ENCODE measurements at regions not wholly inside any gene's neighbourhood (a gene's known extent, or its start where the extent isn't known, plus 50 kb on each side); places are given as distances from the start of the nearest gene placed in this dataset.
"Not testable (repeated sequence)": the region's sequence is repeated elsewhere in the genome, so short reads cannot be mapped to it uniquely, and the experiment has no call there.

GRCh38 chr17:33689725-33690124 lies 396.6 kb upstream of the ASIC2 start:
- no peaks in the 10 kb centered on the region for H3K9me3 Mint-ChIP-seq (ENCODE audit: insufficient read depth)
- no peaks in the 10 kb centered on the region for H3K36me3 Mint-ChIP-seq (ENCODE audit: low read depth)
- no peak for ATAC-seq

GRCh38 chr17:33695431-33695830 lies 402.3 kb upstream of the ASIC2 start:
- H3K27me3 Mint-ChIP-seq (ENCODE audit: low read depth): peaks cover 3% of the 10 kb centered on the region
- ATAC-seq (no peak), DNase-seq (no peak)
- no peak overlapping the region for H3K4me3 Mint-ChIP-seq
- H3K36me3 Mint-ChIP-seq (ENCODE audit: low read depth): no peaks in the 10 kb centered on the region
- H3K27ac Mint-ChIP-seq: no peak overlapping the region
- H3K9me3 Mint-ChIP-seq (ENCODE audit: insufficient read depth): no peaks in the 10 kb centered on the region
- no peaks in the 10 kb centered on the region for H3K4me1 Mint-ChIP-seq (ENCODE audit: low read depth)
- ChIA-PET POLR2A (no interaction called here), CTCF (no interaction called here)

More at GRCh38 chr17:33689725-33690124, 396.6 kb upstream of the ASIC2 start:
- no peaks in the 10 kb centered on the region for H3K27me3 Mint-ChIP-seq (ENCODE audit: low read depth)
- no peaks in the 10 kb centered on the region for H3K4me1 Mint-ChIP-seq (ENCODE audit: low read depth)
- H3K27ac Mint-ChIP-seq: no peak overlapping the region
- no peak overlapping the region for H3K4me3 Mint-ChIP-seq
- no peak for DNase-seq
- ChIA-PET POLR2A (no interaction called here), CTCF (interaction anchor here (1.4 kb wide), 1 partner anchor 61 kb away, joined by 6 read pairs; no protein-coding TSS in a partner anchor)

GRCh38 chr17:33696102-33696501 lies 403.0 kb upstream of the ASIC2 start:
- ChIA-PET POLR2A (no interaction called here), CTCF (no interaction called here)
- Mint-ChIP-seq H3K9me3 (ENCODE audit: insufficient read depth) (no peaks in the 10 kb centered on the region), H3K27ac (no peak overlapping the region), H3K27me3 (ENCODE audit: low read depth) (peaks cover 3% of the 10 kb centered on the region), H3K36me3 (ENCODE audit: low read depth) (no peaks in the 10 kb centered on the region), H3K4me3 (no peak overlapping the region), H3K4me1 (ENCODE audit: low read depth) (no peaks in the 10 kb centered on the region)
- ATAC-seq: no peak
- no peak for DNase-seq

- ChIA-PET POLR2A (no interaction called here), CTCF (no interaction called here)
- Mint-ChIP-seq H3K9me3 (ENCODE audit: insufficient read depth) (no peaks in the 10 kb centered on the region), H3K36me3 (ENCODE audit: low read depth) (no peaks in the 10 kb centered on the region), H3K27me3 (ENCODE audit: low read depth) (peaks cover 3% of the 10 kb centered on the region), H3K4me3 (no peak overlapping the region), H3K27ac (no peak overlapping the region), H3K4me1 (ENCODE audit: low read depth) (no peaks in the 10 kb centered on the region)
- no peak for ATAC-seq
- DNase-seq: no peak
Observed at GRCh38 chr17:33697557-33697956, 404.5 kb upstream of the ASIC2 start.

GRCh38 chr17:33701910-33702309 lies 408.8 kb upstream of the ASIC2 start:
- no peak for ATAC-seq
- DNase-seq: no peak
- no peaks in the 10 kb centered on the region for H3K4me1 Mint-ChIP-seq (ENCODE audit: low read depth)
- ChIA-PET POLR2A (no interaction called here), CTCF (no interaction called here)
- H3K27me3 Mint-ChIP-seq (ENCODE audit: low read depth): peaks cover 3% of the 10 kb centered on the region
- H3K27ac Mint-ChIP-seq: no peak overlapping the region
- no peaks in the 10 kb centered on the region for H3K9me3 Mint-ChIP-seq (ENCODE audit: insufficient read depth)
- no peaks in the 10 kb centered on the region for H3K36me3 Mint-ChIP-seq (ENCODE audit: low read depth)
- no peak overlapping the region for H3K4me3 Mint-ChIP-seq

GRCh38 chr17:33704856-33705255 lies 411.8 kb upstream of the ASIC2 start:
- Mint-ChIP-seq H3K9me3 (ENCODE audit: insufficient read depth) (no peaks in the 10 kb centered on the region), H3K4me3 (no peak overlapping the region), H3K4me1 (ENCODE audit: low read depth) (no peaks in the 10 kb centered on the region), H3K36me3 (ENCODE audit: low read depth) (no peaks in the 10 kb centered on the region), H3K27me3 (ENCODE audit: low read depth) (no peaks in the 10 kb centered on the region), H3K27ac (no peak overlapping the region)
- ATAC-seq: no peak
- no peak for DNase-seq
- CTCF ChIA-PET: no interaction called here
- POLR2A ChIA-PET: no interaction called here

GRCh38 chr17:33709881-33710280 lies 416.8 kb upstream of the ASIC2 start:
- Mint-ChIP-seq H3K4me1 (ENCODE audit: low read depth) (no peaks in the 10 kb centered on the region), H3K27me3 (ENCODE audit: low read depth) (no peaks in the 10 kb centered on the region), H3K4me3 (no peak overlapping the region), H3K27ac (no peak overlapping the region), H3K36me3 (ENCODE audit: low read depth) (no peaks in the 10 kb centered on the region), H3K9me3 (ENCODE audit: insufficient read depth) (no peaks in the 10 kb centered on the region)
- ATAC-seq: no peak
- POLR2A ChIA-PET: no interaction called here
- CTCF ChIA-PET: no interaction called here
- no peak for DNase-seq

GRCh38 chr17:33712120-33712519 lies 419.0 kb upstream of the ASIC2 start:
- H3K36me3 Mint-ChIP-seq (ENCODE audit: low read depth): no peaks in the 10 kb centered on the region
- no peak overlapping the region for H3K4me3 Mint-ChIP-seq
- H3K27me3 Mint-ChIP-seq (ENCODE audit: low read depth): no peaks in the 10 kb centered on the region
- no peaks in the 10 kb centered on the region for H3K9me3 Mint-ChIP-seq (ENCODE audit: insufficient read depth)
- no peak for DNase-seq
- no peaks in the 10 kb centered on the region for H3K4me1 Mint-ChIP-seq (ENCODE audit: low read depth)
- ChIA-PET CTCF (no interaction called here), POLR2A (no interaction called here)
- H3K27ac Mint-ChIP-seq: no peak overlapping the region
- ATAC-seq: no peak

GRCh38 chr17:33716957-33717356 lies 423.9 kb upstream of the ASIC2 start:
- no peaks in the 10 kb centered on the region for H3K36me3 Mint-ChIP-seq (ENCODE audit: low read depth)
- H3K4me3 Mint-ChIP-seq: no peak overlapping the region
- H3K27me3 Mint-ChIP-seq (ENCODE audit: low read depth): peaks cover 2% of the 10 kb centered on the region
- H3K9me3 Mint-ChIP-seq (ENCODE audit: insufficient read depth): no peaks in the 10 kb centered on the region
- H3K4me1 Mint-ChIP-seq (ENCODE audit: low read depth): no peaks in the 10 kb centered on the region
- no peak for ATAC-seq
- CTCF ChIA-PET: no interaction called here
- no peak for DNase-seq
- no peak overlapping the region for H3K27ac Mint-ChIP-seq
- POLR2A ChIA-PET: no interaction called here

- POLR2A ChIA-PET; DNase-seq; H3K27me3 Mint-ChIP-seq (ENCODE audit: low read depth); H3K36me3 Mint-ChIP-seq (ENCODE audit: low read depth); H3K27ac Mint-ChIP-seq; H3K9me3 Mint-ChIP-seq (ENCODE audit: insufficient read depth); H3K4me1 Mint-ChIP-seq (ENCODE audit: low read depth); H3K4me3 Mint-ChIP-seq; ATAC-seq: not testable (repeated sequence)
- CTCF ChIA-PET: interaction anchor here (1.5 kb wide), 1 partner anchor 27 kb away, joined by 5 read pairs; no protein-coding TSS in a partner anchor
Observed at GRCh38 chr17:33723736-33724135, 430.6 kb upstream of the ASIC2 start.

- no peaks in the 10 kb centered on the region for H3K4me1 Mint-ChIP-seq (ENCODE audit: low read depth)
- H3K4me3 Mint-ChIP-seq: no peak overlapping the region
- H3K9me3 Mint-ChIP-seq (ENCODE audit: insufficient read depth): no peaks in the 10 kb centered on the region
- no peak overlapping the region for H3K27ac Mint-ChIP-seq
- CTCF ChIA-PET: interaction anchor here (2.2 to 3.2 kb wide), 2 partner anchors 25 to 421 kb away, joined by 9 to 11 read pairs; no protein-coding TSS in a partner anchor
- ATAC-seq: no peak
- no peaks in the 10 kb centered on the region for H3K27me3 Mint-ChIP-seq (ENCODE audit: low read depth)
- POLR2A ChIA-PET: no interaction called here
- H3K36me3 Mint-ChIP-seq (ENCODE audit: low read depth): no peaks in the 10 kb centered on the region
- peak; percentile 32 for DNase-seq
Observed at GRCh38 chr17:33725675-33726271, 432.7 kb upstream of the ASIC2 start.

GRCh38 chr17:33730131-33730530 lies 437.0 kb upstream of the ASIC2 start:
- H3K27ac Mint-ChIP-seq: no peak overlapping the region
- ChIA-PET CTCF (no interaction called here), POLR2A (no interaction called here)
- no peak for DNase-seq
- H3K9me3 Mint-ChIP-seq (ENCODE audit: insufficient read depth): no peaks in the 10 kb centered on the region
- no peak for ATAC-seq
- H3K4me3 Mint-ChIP-seq: no peak overlapping the region
- no peaks in the 10 kb centered on the region for H3K27me3 Mint-ChIP-seq (ENCODE audit: low read depth)
- no peaks in the 10 kb centered on the region for H3K4me1 Mint-ChIP-seq (ENCODE audit: low read depth)
- H3K36me3 Mint-ChIP-seq (ENCODE audit: low read depth): no peaks in the 10 kb centered on the region

GRCh38 chr17:33732116-33732515 lies 439.0 kb upstream of the ASIC2 start:
- no peaks in the 10 kb centered on the region for H3K27me3 Mint-ChIP-seq (ENCODE audit: low read depth)
- no peaks in the 10 kb centered on the region for H3K9me3 Mint-ChIP-seq (ENCODE audit: insufficient read depth)
- ATAC-seq (no peak), DNase-seq (peak; percentile 24)
- ChIA-PET POLR2A (no interaction called here), CTCF (no interaction called here)
- H3K27ac Mint-ChIP-seq: no peak overlapping the region
- no peaks in the 10 kb centered on the region for H3K4me1 Mint-ChIP-seq (ENCODE audit: low read depth)
- H3K36me3 Mint-ChIP-seq (ENCODE audit: low read depth): no peaks in the 10 kb centered on the region
- H3K4me3 Mint-ChIP-seq: no peak overlapping the region

All from activated CD8-positive, alpha-beta T cell treated with anti-CD3 and anti-CD28 coated beads, Interleukin-2, amount 10 ng/mL, durations not matched to agents 7 days and 5 days (primary cell).